ENCODE measurements at regions not wholly inside any gene's neighbourhood (a gene's known extent, or its start where the extent isn't known, plus 50 kb on each side); places are given as distances from the start of the nearest gene placed in this dataset.

GRCh38 chr13:62595976-62596375 lies 1180.3 kb upstream of the PCDH20 start (continued):
- no peak for TF ChIP-seq ZNF275 (CRISPR knock-in tag; IDR thresholded peaks at IDR 0.05; ENCODE audit: borderline replicate concordance)
- no peak for TF ChIP-seq GTF3A (CRISPR knock-in tag; conservative IDR thresholded peaks at IDR 0.05)
- no peak for TF ChIP-seq FOSL1 (CRISPR knock-in tag; IDR thresholded peaks at IDR 0.05; ENCODE audit: borderline replicate concordance)
- TF ChIP-seq, protein P1, sequence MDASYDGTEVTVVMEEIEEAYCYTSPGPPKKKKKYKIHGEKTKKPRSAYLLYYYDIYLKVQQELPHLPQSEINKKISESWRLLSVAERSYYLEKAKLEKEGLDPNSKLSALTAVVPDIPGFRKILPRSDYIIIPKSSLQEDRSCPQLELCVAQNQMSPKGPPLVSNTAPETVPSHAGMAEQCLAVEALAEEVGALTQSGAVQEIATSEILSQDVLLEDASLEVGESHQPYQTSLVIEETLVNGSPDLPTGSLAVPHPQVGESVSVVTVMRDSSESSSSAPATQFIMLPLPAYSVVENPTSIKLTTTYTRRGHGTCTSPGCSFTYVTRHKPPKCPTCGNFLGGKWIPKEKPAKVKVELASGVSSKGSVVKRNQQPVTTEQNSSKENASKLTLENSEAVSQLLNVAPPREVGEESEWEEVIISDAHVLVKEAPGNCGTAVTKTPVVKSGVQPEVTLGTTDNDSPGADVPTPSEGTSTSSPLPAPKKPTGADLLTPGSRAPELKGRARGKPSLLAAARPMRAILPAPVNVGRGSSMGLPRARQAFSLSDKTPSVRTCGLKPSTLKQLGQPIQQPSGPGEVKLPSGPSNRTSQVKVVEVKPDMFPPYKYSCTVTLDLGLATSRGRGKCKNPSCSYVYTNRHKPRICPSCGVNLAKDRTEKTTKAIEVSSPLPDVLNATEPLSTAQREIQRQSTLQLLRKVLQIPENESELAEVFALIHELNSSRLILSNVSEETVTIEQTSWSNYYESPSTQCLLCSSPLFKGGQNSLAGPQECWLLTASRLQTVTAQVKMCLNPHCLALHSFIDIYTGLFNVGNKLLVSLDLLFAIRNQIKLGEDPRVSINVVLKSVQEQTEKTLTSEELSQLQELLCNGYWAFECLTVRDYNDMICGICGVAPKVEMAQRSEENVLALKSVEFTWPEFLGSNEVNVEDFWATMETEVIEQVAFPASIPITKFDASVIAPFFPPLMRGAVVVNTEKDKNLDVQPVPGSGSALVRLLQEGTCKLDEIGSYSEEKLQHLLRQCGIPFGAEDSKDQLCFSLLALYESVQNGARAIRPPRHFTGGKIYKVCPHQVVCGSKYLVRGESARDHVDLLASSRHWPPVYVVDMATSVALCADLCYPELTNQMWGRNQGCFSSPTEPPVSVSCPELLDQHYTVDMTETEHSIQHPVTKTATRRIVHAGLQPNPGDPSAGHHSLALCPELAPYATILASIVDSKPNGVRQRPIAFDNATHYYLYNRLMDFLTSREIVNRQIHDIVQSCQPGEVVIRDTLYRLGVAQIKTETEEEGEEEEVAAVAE (CRISPR knock-in tag; IDR thresholded peaks at IDR 0.05; ENCODE audit: borderline replicate concordance) = no peak
- no peak for TF ChIP-seq TOPORS (CRISPR knock-in tag; IDR thresholded peaks at IDR 0.05)
- no peak for TF ChIP-seq ZMAT5 (CRISPR knock-in tag; IDR thresholded peaks at IDR 0.05; ENCODE audit: borderline replicate concordance, low read depth)
- TF ChIP-seq ZNF3 (CRISPR knock-in tag; IDR thresholded peaks at IDR 0.05) = no peak

DNA sequence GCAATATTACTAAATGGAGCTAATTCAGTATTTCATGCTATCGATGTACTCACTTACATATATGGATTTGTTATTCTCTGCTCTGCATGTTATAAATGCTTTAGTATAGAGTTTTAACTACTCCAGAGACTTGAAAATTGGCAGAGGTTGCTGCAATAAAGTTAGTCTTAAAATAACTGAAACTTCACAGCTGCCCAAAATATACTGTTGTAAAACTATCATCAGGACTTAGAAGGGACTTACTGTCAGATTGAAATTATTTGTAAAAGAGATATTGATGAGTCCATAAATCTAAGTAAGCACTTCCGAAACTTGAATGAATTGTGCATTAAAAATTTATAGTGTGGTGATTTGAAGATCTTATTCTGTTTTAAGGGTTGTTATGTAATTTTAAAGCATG lies 1178.2 kb upstream of the PCDH20 start:
- 18% methylated on average over 2 of the region's 2 CpGs for WGBS (ENCODE audit: low lambda C conversion rate)
- DNase-seq (ENCODE audit: low spot score) = no peak
- Histone ChIP-seq H3K4me2 (ENCODE audit: low read depth, low read length) (no peak overlapping the region), H3K36me3 (replicated peaks in 1 of 2; ENCODE audit: control insufficient read depth in 1 of 2, insufficient read depth in 2 of 2, low read length in 2 of 2) (no peaks in the 10 kb centered on the region), H3K27ac (ENCODE audit: extremely low read length, insufficient read depth, low read length) (no peak overlapping the region), H3K9me3 (ENCODE audit: low read length) (no peaks in the 10 kb centered on the region), H3K4me1 (ENCODE audit: insufficient read depth, low read length) (no peaks in the 10 kb centered on the region), H3K4me3 (replicated peaks in 1 of 3; ENCODE audit: insufficient read depth in 1 of 3, low read depth in 2 of 3, low read length in 3 of 3) (no peak overlapping the region), H3K27me3 (ENCODE audit: control insufficient read depth in 1 of 2, insufficient read depth in 2 of 2, low read length in 2 of 2) (no peaks in the 10 kb centered on the region), H3K9ac (ENCODE audit: insufficient read depth, low read depth, low read length) (no peak overlapping the region), H3K79me2 (ENCODE audit: insufficient read depth, low read length) (no peaks in the 10 kb centered on the region), H4K20me1 (ENCODE audit: insufficient read depth, low read length) (no peaks in the 10 kb centered on the region), H2AFZ (ENCODE audit: low read length) (no peak overlapping the region)
- POLR2A ChIA-PET = no interaction called here
- CTCF ChIA-PET (ENCODE audit: low intra/inter-chr PET ratio, low total read pairs) = no interaction called here
- in situ Hi-C loops (cut with HindIII; ENCODE audit: extremely low pct_ligation_motif_present, low pct_unique_long_range_greater_than_20kb) = no loop called here
- BruUV-seq (replicated peaks) = no TSS peak
- TF ChIP-seq ZKSCAN8 (CRISPR knock-in tag; IDR thresholded peaks at IDR 0.05; ENCODE audit: borderline replicate concordance) (no peak), HES4 (CRISPR knock-in tag; IDR thresholded peaks at IDR 0.05; ENCODE audit: borderline replicate concordance) (no peak)
- FAIRE-seq = no peak
- ATAC-seq = no peak
- intact Hi-C loops (cut with micrococcal nuclease; ENCODE audit: unreplicated experiment) = no loop called here
